Activated T-helper 2 cell treated with anti-CD3 and anti-CD28 coated beads, Interferon-gamma antibody, Interleukin-2, Interleukin-4, amounts not matched to agents 10 μg/mL and 5 μg/mL and 100 μg/mL, durations not matched to agents 14 hours and 24 hours and 36 hours (primary cell): ENCODE measurements at regions not wholly inside any gene's neighbourhood (a gene's known extent, or its start where the extent isn't known, plus 50 kb on each side); places are given as distances from the start of the nearest gene placed in this dataset.
"Not testable (repeated sequence)": the region's sequence is repeated elsewhere in the genome, so short reads cannot be mapped to it uniquely, and the experiment has no call there.

Source experiments
- DNase-seq: peaks from one replicate; pipeline ENCODE4 v3.0.0; 2021; ENCODE audit warnings: low spot score
- H3K27ac Mint-ChIP-seq: one replicate; pipeline ENCODE4 v1.8.0; 2021; ENCODE audit warnings: mixed read lengths
- H3K27me3 Mint-ChIP-seq: one replicate; pipeline ENCODE4 v1.8.0; 2021; ENCODE audit warnings: low read depth, mixed read lengths
- H3K36me3 Mint-ChIP-seq: one replicate; pipeline ENCODE4 v1.8.0; 2021; ENCODE audit warnings: low read depth, mixed read lengths
- H3K4me1 Mint-ChIP-seq: one replicate; pipeline ENCODE4 v1.8.0; 2021; ENCODE audit warnings: low read depth, mixed read lengths
- H3K4me3 Mint-ChIP-seq: one replicate; pipeline ENCODE4 v1.8.0; 2021; ENCODE audit warnings: low read depth, mild to moderate bottlenecking, moderate library complexity, mixed read lengths
- H3K9me3 Mint-ChIP-seq: one replicate; pipeline ENCODE4 v1.8.0; 2021; ENCODE audit warnings: mixed read lengths
- intact Hi-C: fragments of 100-400 bp; cut with micrococcal nuclease; formaldehyde crosslinking; loops from one replicate; pipeline ENCODE4 v1.15.1; 2023

DNA sequence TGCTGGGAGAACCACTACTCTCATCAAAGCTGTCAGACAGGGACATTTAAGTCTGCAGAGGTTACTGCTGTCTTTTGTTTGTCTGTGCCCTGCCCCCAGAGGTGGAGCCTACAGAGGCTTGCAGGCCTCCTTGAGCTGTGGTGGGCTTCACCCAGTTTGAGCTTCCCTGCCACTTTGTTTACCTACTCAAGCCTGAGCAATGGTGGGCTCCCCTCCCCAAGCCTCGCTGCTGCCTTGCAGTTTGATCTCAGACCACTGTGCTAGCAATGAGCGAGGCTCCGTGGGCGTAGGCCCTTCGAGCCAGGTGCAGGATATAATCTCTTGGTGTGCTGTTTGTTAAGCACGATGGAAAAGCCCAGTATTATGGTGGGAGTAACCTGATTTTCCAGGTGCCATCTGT is 67.5 kb upstream of the TBX18 start:
- H3K9me3 Mint-ChIP-seq, H3K36me3 Mint-ChIP-seq, H3K27ac Mint-ChIP-seq, H3K4me3 Mint-ChIP-seq, H3K27me3 Mint-ChIP-seq, H3K4me1 Mint-ChIP-seq, intact Hi-C loops, DNase-seq: not testable (repeated sequence)

- Mint-ChIP-seq H3K4me1 (no peaks in the 10 kb centered on the region), H3K4me3 (no peak overlapping the region), H3K36me3 (no peaks in the 10 kb centered on the region)
These were observed 61.1 kb upstream of the TBX18 start for GRCh38 chr6:84825461-84825860.

DNA sequence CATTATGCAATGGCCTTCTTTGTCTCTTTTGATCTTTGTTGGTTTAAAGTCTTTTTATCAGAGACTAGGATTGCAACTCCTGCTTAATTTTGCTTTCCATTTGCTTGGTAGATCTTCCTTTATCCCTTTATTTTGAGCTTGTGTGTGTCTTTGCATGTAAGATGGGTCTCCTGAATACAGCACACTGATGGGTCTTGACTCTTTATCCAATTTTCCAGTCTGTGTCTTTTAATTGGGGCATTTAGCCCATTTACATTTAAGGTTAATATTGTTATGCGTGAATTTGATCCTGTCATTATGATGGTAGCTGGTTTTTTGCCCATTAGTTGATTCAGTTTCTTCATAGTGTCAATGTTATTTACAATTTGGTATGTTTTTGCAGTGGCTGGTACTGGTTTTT is 56.9 kb upstream of the TBX18 start:
- H3K27ac Mint-ChIP-seq, H3K27me3 Mint-ChIP-seq, DNase-seq, H3K9me3 Mint-ChIP-seq, intact Hi-C loops, H3K4me3 Mint-ChIP-seq, H3K36me3 Mint-ChIP-seq, H3K4me1 Mint-ChIP-seq: not testable (repeated sequence)

More at GRCh38 chr6:84825461-84825860, 61.1 kb upstream of the TBX18 start:
- no peaks in the 10 kb centered on the region for H3K27me3 Mint-ChIP-seq
- no peak for DNase-seq
- intact Hi-C loops, result no loop called here
- H3K27ac Mint-ChIP-seq, result no peak overlapping the region
- peaks cover 7% of the 10 kb centered on the region for H3K9me3 Mint-ChIP-seq

- H3K9me3 Mint-ChIP-seq, result no peaks in the 10 kb centered on the region
- no peaks in the 10 kb centered on the region for H3K36me3 Mint-ChIP-seq
- H3K27me3 Mint-ChIP-seq, result no peaks in the 10 kb centered on the region
These were observed 52.3 kb upstream of the TBX18 start for GRCh38 chr6:84816741-84817140.

GRCh38 chr6:84815896-84816735 is 51.7 kb upstream of the TBX18 start:
- intact Hi-C loops, result no loop called here
- Mint-ChIP-seq H3K36me3 (no peaks in the 10 kb centered on the region), H3K27me3 (no peaks in the 10 kb centered on the region)

More at GRCh38 chr6:84816741-84817140, 52.3 kb upstream of the TBX18 start:
- intact Hi-C loops, result no loop called here
- no peak for DNase-seq
- Mint-ChIP-seq H3K4me1 (no peaks in the 10 kb centered on the region), H3K27ac (no peak overlapping the region), H3K4me3 (no peak overlapping the region)

More at GRCh38 chr6:84815896-84816735, 51.7 kb upstream of the TBX18 start:
- no peak overlapping the region for H3K27ac Mint-ChIP-seq
- no peaks in the 10 kb centered on the region for H3K9me3 Mint-ChIP-seq
- no peak for DNase-seq
- H3K4me1 Mint-ChIP-seq, result no peaks in the 10 kb centered on the region
- H3K4me3 Mint-ChIP-seq, result no peak overlapping the region
